Stimulated activated CD8-positive, alpha-beta memory T cell treated with anti-CD3 and anti-CD28 coated beads, Interleukin-7, amount 100 ng/mL, for 48 hours (primary cell): ENCODE measurements at regions not wholly inside any gene's neighbourhood (a gene's known extent, or its start where the extent isn't known, plus 50 kb on each side); places are given as distances from the start of the nearest gene placed in this dataset.
"Not testable (repeated sequence)": the region's sequence is repeated elsewhere in the genome, so short reads cannot be mapped to it uniquely, and the experiment has no call there.

ENCODE experiments used
- DNase-seq, 2 donors: peaks; one replicate each; pipeline ENCODE4 v3.0.0-alpha.2; 2020; ENCODE audit warnings: low read depth in 1 of 2; ENCODE audit errors: extremely low read depth in 1 of 2

GRCh38 chr9:27671636-27672035 is 98.4 kb upstream of the C9orf72 start:
- DNase-seq: no peak

DNA sequence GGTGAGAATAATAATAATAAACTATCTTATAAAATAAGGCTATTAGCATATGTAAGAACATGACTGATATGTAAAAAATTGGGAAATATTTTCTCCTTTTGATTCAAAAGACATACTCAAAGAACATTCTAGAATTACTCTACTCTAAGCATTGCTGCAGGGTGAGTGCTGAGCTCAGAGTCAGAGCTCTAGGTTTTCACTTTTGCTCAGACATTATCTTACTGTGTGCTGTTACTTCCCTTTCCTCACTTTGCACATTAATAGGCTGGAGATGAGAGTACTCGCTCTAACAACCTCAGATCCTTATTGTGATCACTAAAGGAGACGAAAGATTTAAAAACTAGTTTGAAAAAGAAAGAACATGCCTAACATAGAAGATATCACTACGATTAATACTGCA is 99.4 kb upstream of the C9orf72 start:
- DNase-seq: no peak

DNA sequence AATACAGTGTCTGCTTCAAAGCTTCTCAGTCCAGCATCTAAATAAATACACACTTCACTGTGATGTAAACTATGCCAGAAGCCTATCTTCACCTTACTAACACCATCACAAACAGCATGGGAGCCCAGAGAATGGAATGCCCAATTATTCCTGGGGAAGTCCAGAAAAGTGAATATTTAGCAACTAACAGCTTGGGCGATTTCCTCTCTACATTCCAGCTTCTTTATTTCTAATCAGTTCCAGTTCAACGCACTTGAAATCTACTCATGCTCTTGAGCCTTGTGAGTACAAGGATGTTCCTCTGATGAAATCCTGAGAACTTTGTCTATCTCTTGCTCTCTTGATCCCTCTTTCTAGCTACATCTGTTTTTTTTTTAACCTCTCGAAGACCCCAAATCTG is 100.4 kb upstream of the C9orf72 start:
- DNase-seq: no peak

DNA sequence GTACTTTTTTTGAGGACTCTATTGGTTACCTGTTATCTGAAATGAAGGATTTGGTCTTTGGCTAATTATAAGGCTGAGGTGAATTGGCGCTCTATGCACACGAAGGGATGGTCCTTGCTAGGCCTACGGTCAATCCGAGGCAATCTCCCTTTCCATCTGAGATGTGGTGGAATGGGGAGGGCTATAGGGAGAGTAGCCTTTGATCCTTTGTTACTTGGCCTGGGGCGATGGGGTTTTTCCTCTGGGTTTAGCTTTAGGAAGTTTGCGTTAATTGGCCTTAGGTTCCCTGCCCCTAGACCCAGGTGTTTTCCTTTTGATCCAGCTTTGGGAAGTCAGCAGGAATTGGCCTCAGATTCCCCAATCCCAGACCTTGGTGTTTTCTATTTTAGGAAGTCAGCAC is 102.1 kb upstream of the C9orf72 start:
- DNase-seq: no peak

DNA sequence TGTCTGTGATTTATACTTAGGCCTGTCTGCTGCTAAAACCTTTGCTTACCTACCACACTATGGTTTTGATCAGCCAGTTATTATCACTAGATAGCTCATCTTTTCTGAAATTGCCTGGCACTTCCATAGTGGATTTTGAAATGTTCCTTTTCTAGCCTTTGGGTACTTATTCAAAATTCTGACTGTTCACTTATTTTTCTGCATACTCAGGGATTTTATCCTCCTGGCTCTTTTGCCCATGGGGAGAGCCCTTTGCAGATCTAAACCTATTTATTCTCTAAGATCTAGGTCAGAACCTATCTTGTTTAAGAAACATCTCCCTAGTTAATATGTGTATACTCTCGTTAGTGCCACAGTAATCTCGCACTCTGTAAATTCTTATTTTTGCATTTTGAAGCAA is 103.5 kb upstream of the C9orf72 start:
- no peak for DNase-seq

GRCh38 chr9:27679338-27679737 is 106.1 kb upstream of the C9orf72 start:
- no peak for DNase-seq

GRCh38 chr9:27683181-27683580 is 109.9 kb upstream of the C9orf72 start:
- no peak for DNase-seq

GRCh38 chr9:27688954-27689353 is 115.7 kb upstream of the C9orf72 start:
- no peak for DNase-seq

DNA sequence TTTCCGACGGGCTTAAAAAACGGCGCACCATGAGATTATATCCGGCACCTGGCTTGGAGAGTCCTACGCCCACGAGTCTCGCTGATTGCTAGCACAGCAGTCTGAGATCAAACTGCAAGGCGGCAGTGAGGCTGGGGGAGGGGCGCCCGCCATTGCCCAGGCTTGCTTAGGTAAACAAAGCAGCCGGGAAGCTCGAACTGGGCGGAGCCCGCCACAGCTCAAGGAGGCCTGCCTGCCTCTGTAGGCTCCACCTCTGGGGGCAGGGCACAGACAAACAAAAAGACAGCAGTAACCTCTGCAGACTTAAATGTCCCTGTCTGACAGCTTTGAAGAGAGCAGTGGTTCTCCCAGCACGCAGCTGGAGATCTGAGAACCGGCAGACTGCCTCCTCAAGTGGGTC is 117.5 kb upstream of the C9orf72 start:
- DNase-seq: not testable (repeated sequence)

DNA sequence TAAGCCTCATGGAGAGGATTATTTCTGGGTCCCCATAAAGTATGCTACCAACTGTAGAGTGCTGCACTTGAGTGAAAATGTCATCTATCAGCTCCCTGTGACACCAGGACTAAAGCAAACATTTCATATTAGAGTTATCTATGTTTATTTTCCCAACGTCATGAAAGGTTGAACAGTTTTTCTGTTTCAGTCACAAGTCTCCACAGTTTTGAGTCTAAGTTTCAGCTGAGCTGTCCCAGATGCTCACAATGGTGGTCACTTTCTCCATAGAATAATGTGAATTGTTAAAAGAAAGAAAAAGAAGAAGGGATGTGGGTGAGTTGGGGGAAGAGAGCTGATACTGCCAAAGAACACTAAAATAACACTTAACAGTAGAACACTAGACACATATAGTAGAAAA is 126.3 kb upstream of the C9orf72 start:
- DNase-seq: no peak

GRCh38 chr9:27701016-27701415 is 127.7 kb upstream of the C9orf72 start:
- no peak for DNase-seq

GRCh38 chr9:27701587-27701986 is 128.3 kb upstream of the C9orf72 start:
- DNase-seq: no peak

DNA sequence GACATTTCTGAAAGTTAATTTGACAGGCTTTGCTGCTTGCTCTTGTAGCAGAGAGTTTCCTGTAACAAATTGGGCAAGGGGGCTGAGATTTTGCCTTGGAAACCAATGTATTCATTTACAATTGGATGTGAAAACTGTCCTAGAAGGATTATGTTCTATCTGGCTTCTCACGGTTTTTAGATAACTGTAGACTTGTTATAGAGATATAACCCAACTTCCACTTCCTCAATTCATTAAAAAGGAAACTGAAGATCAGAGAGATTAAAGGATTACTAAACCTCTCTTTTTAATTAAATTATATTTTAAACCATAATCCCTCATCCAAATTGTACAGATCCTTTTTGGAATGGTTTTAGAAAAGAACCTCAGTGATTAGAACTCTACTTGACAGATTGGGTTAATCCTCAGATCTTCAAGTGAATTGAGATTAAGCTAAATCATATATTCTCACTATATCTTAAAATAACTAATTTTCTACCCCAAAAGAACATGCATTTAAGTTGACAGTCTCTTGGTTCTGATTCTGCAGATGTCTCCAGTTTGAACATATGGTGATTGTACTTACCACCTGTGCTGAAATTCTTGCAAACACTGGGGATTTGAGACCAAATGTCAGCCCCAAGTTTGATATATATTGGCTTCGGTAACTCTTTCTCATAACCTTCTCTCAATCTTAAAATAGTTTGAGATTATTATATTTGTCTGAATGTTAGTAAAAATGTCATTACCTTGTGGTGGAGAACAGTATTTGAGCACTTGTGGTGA is 130.1 kb upstream of the C9orf72 start:
- DNase-seq: no peak

DNA sequence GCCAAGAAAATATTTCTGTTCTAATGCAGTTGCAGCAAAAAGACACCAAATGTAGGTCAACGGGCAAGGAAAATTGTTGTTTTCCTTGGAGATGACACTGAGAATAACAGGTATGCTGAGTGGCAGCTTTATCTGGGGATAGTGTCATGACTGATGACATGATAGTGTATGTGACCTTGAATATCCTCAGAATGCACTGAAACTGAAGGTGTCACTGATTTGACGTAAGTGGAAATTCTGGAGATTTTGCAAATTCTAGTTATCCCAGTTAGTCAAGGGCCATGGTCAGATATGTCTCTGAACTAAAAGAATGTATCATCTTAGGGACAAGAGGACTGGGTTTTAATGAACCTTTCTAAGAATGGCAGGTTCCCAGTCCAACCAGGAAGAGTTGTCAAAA is 138.0 kb upstream of the C9orf72 start:
- no peak for DNase-seq

DNA sequence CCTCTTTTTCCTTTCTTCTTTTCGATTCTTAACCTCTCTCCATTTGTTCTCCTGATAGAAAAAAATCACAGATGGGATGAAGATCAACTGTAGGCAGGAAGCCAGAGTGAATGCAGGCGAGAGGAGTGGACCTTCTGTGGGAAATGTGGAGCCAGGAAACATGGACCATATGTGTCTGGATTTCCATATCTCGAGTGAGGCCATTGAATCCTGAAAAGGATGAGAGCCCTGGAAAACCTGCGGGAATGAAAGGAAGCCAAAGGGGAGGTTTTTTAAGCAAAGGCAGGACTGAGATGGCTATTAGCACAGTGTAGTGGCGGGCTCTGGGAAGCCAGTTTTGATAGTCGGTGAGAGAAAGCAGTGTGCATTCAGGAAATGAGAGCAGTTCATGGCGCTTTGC is 139.5 kb upstream of the C9orf72 start:
- no peak for DNase-seq

DNA sequence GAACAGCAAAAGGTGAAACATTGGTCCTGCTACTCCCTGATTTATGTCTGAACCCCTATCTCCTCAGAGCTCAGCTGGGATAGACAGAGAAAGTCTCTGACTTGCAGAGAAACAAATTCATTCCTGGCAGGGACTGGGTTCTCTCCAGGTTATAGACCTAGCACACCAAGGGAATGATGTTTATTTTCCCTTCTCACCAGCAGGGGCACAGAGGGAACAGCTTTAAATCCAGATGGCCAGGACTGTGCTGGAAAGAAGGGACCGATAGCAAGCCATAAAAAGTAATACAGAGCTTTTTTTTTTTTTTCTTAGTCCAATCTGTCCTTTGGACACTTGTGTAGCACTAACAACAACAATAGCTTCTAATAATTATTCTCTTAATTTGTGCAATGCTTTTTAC is 141.1 kb upstream of the C9orf72 start:
- no peak for DNase-seq

- no peak for DNase-seq
Observed at GRCh38 chr9:27715651-27716050, 142.4 kb upstream of the C9orf72 start.

DNA sequence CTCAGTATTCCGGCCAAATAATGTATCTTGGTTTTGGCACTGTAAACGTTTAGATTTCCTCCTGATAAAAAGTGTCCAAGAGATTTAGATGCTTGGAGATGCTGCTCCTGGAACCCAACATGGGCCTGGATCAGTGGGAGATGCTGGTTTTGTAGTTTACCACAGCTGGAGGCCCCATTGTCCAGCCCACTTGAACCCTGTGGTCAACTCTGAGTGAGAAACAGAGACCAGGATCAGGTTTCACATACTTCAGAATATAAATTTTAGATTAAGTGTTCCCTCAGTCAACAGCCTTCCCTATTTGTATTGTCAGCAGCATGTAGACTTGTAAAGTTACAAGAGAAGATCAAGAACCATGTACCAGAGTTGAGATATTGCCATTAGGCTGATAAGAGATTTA is 144.7 kb upstream of the C9orf72 start:
- DNase-seq: no peak

GRCh38 chr9:27719711-27720110 is 146.4 kb upstream of the C9orf72 start:
- no peak for DNase-seq

- DNase-seq: no peak
Observed at GRCh38 chr9:27722866-27723265, 149.6 kb upstream of the C9orf72 start.

DNA sequence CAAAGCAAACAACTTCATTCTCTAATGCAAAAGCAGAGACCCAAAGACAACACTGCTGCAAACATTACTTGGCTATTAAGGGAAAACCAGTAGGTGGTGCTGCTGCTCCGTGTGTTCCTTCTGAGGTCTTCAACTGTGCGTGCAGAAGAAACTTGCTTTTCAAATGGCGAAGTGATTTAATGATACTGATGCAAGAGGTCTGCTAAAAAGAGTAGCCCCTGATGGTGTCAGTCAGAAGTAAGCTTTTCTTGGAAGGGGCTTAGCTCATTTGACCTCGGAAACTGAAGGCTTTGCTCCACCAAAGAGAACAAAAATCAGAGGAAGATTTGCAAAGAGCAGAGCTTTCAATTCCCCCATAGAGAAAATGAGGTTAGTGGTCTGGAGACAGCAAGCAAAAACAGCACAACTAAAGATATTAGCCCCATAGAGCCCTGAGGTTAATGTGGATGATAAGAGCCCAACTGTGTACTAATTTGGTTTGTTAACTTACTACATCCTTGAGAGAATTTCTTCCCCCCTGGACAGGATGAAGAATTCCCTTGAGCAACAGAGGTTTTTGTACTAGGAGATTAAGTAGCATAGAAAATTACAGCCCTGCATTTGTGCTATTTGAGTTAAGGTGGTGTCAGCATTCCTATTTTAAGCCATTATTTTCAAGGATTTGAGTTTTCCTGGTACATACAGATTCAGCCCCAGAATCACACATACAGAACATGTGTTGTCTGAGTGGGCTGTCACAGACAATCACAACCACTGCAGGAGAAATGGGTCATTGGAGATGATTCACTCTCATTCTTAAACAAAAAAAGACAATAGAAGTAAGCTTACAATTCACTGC is 153.2 kb upstream of the C9orf72 start:
- DNase-seq: peak in 1 of 2 donors; percentile 8

DNA sequence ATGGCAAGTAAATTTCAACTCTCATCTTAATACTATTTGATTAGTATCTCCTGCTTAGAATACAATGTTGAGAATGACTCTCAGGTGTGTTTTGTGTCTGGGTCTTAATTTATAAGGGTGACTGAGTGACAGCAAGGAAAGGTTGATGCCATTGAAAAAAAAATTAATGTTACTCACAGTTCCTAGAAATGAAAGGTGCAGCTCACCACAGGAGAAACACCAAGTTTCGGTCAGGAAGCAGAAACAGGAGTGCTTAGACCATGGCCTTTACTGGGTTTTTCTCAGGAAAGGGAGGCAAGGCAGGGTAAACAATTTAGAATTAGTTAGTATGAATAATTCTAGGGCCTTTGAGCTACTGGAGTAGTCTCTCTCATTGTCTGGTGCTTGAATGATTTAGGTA is 159.2 kb upstream of the C9orf72 start:
- DNase-seq: no peak
